Stimulated activated CD4-positive, alpha-beta T cell treated with anti-CD3 and anti-CD28 coated beads, Interleukin-4, amount 100 ng/mL, for 24 hours (primary cell): ENCODE measurements at regions not wholly inside any gene's neighbourhood (a gene's known extent, or its start where the extent isn't known, plus 50 kb on each side); places are given as distances from the start of the nearest gene placed in this dataset.

ENCODE experiments used
- DNase-seq: peaks from one replicate; pipeline ENCODE4 v3.0.0-alpha.2; 2020

GRCh38 chr11:134521452-134522289 lies 109.6 kb upstream of the B3GAT1 start:
- no peak for DNase-seq

- DNase-seq, result no peak
These were observed 109.0 kb upstream of the B3GAT1 start for GRCh38 chr11:134521001-134521400.

GRCh38 chr11:134519788-134520187 lies 107.7 kb upstream of the B3GAT1 start:
- no peak for DNase-seq

- DNase-seq, result no peak
These were observed 107.3 kb upstream of the B3GAT1 start for GRCh38 chr11:134519390-134519750.

GRCh38 chr11:134518616-134519389 lies 106.8 kb upstream of the B3GAT1 start:
- DNase-seq, result no peak

- DNase-seq, result no peak
These were observed 105.7 kb upstream of the B3GAT1 start for GRCh38 chr11:134517621-134518293.

- no peak for DNase-seq
These were observed 105.1 kb upstream of the B3GAT1 start for GRCh38 chr11:134517115-134517514.

- DNase-seq, result no peak
These were observed 104.5 kb upstream of the B3GAT1 start for GRCh38 chr11:134516529-134516928.

- no peak for DNase-seq
These were observed 103.3 kb upstream of the B3GAT1 start for GRCh38 chr11:134515081-134515960.

- no peak for DNase-seq
These were observed 102.4 kb upstream of the B3GAT1 start for GRCh38 chr11:134514354-134514951.

GRCh38 chr11:134513585-134514120 lies 101.6 kb upstream of the B3GAT1 start:
- no peak for DNase-seq

GRCh38 chr11:134512571-134513538 lies 100.8 kb upstream of the B3GAT1 start:
- DNase-seq, result no peak

GRCh38 chr11:134512061-134512460 lies 100.0 kb upstream of the B3GAT1 start:
- no peak for DNase-seq

GRCh38 chr11:134511255-134511654 lies 99.2 kb upstream of the B3GAT1 start:
- no peak for DNase-seq

GRCh38 chr11:134510233-134511040 lies 98.4 kb upstream of the B3GAT1 start:
- DNase-seq, result no peak

- DNase-seq, result no peak
These were observed 97.6 kb upstream of the B3GAT1 start for GRCh38 chr11:134509381-134510232.

- DNase-seq, result no peak
These were observed 96.4 kb upstream of the B3GAT1 start for GRCh38 chr11:134508219-134508990.

GRCh38 chr11:134506046-134506445 lies 94.0 kb upstream of the B3GAT1 start:
- no peak for DNase-seq
